H1 (cell line): ENCODE measurements at regions not wholly inside any gene's neighbourhood (a gene's known extent, or its start where the extent isn't known, plus 50 kb on each side); places are given as distances from the start of the nearest gene placed in this dataset.

Source experiments
- CTCF ChIP-seq, 3 experiments: IDR thresholded peaks; 1 replicate in 2 of 3; 2 replicates in 1 of 3; pipeline versions ENCODE4 v1.5.1 to v1.6.1; 2011; ENCODE audit warnings: low read length in 3 of 3, mild to moderate bottlenecking in 3 of 3, inconsistent platforms in 2 of 3, low read depth in 1 of 3, moderate library complexity in 1 of 3; ENCODE audit not compliant: insufficient read depth in 1 of 3; ENCODE audit errors: control extremely low read depth in 1 of 3
- EP300 ChIP-seq, 2 experiments: IDR thresholded peaks; 1 replicate in 1 of 2; 2 replicates in 1 of 2; pipeline ENCODE4 v1.6.1; 2011 to 2012; ENCODE audit warnings: low read depth in 2 of 2, low read length in 2 of 2, mild to moderate bottlenecking in 2 of 2, borderline replicate concordance in 1 of 2, inconsistent platforms in 1 of 2, moderate library complexity in 1 of 2
- POLR2A ChIP-seq, 2 experiments: IDR thresholded peaks; 1 replicate in 1 of 2; 2 replicates in 1 of 2; pipeline ENCODE4 v1.6.1; 2011; ENCODE audit warnings: low read depth in 2 of 2, low read length in 2 of 2, mild to moderate bottlenecking in 2 of 2; ENCODE audit errors: control extremely low read depth in 1 of 2
- RFX5 ChIP-seq: IDR thresholded peaks from 2 replicates; pipeline ENCODE4 v1.6.1; 2011; ENCODE audit warnings: low read depth, low read length, improper control_type of control experiment, borderline replicate concordance
- TEAD4 ChIP-seq: IDR thresholded peaks from 2 replicates; pipeline ENCODE4 v1.6.1; 2012; ENCODE audit warnings: low read depth, low read length, inconsistent platforms, mixed read lengths
- TF ChIP-seq, protein P1 (sequence below): IDR thresholded peaks from 2 replicates; pipeline ENCODE4 v1.6.1; 2012; ENCODE audit warnings: low read length, inconsistent platforms

DNA sequence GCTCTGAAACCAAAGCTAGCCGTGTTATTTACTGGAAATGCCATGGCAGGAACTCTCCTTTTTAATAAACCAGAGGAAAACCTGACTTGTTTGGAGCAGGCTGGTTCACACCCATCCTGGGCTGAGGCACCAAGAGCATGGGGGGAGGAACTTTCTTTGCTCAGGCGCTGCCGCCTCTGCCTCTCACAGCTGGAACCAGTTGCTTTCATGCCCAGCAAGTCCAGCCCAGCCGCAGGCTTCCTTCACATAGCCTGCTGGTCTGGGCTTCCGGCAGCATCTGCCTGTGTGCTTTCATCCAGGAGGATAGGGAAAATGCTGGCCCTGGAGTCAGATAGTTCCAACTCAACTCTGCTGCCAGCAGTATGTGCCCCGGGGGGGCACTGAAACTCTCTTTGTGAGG lies 88.1 kb upstream of the ASIC2 start:
- TF ChIP-seq, protein P1, sequence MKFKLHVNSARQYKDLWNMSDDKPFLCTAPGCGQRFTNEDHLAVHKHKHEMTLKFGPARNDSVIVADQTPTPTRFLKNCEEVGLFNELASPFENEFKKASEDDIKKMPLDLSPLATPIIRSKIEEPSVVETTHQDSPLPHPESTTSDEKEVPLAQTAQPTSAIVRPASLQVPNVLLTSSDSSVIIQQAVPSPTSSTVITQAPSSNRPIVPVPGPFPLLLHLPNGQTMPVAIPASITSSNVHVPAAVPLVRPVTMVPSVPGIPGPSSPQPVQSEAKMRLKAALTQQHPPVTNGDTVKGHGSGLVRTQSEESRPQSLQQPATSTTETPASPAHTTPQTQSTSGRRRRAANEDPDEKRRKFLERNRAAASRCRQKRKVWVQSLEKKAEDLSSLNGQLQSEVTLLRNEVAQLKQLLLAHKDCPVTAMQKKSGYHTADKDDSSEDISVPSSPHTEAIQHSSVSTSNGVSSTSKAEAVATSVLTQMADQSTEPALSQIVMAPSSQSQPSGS = no peak
- TF ChIP-seq EP300 (IDR thresholded peaks at IDR 0.05; ENCODE audit: borderline replicate concordance in 1 of 2, low read depth in 2 of 2, low read length in 2 of 2) (no peak), RFX5 (no peak), POLR2A (IDR thresholded peaks at IDR 0.05; ENCODE audit: control extremely low read depth in 1 of 2, low read depth in 2 of 2, low read length in 2 of 2) (no peak), CTCF (IDR thresholded peaks at IDR 0.05; ENCODE audit: control extremely low read depth in 1 of 3, insufficient read depth in 1 of 3, low read depth in 1 of 3, low read length in 3 of 3) (no peak), TEAD4 (no peak)
